GM18909 (cell line): ENCODE measurements at regions not wholly inside any gene's neighbourhood (a gene's known extent, or its start where the extent isn't known, plus 50 kb on each side); places are given as distances from the start of the nearest gene placed in this dataset.
"Not testable (repeated sequence)": the region's sequence is repeated elsewhere in the genome, so short reads cannot be mapped to it uniquely, and the experiment has no call there.

Experiments
- ATAC-seq: cut with Tn5 transposase; IDR thresholded peaks from one replicate; pipeline ENCODE4 v1.9.1; 2021; ENCODE audit warnings: mild to moderate bottlenecking; ENCODE audit not compliant: unreplicated experiment, poor library complexity

GRCh38 chr15:22665059-22665702 lies 121.3 kb upstream of the NIPA1 start:
- not testable (repeated sequence) for ATAC-seq

DNA sequence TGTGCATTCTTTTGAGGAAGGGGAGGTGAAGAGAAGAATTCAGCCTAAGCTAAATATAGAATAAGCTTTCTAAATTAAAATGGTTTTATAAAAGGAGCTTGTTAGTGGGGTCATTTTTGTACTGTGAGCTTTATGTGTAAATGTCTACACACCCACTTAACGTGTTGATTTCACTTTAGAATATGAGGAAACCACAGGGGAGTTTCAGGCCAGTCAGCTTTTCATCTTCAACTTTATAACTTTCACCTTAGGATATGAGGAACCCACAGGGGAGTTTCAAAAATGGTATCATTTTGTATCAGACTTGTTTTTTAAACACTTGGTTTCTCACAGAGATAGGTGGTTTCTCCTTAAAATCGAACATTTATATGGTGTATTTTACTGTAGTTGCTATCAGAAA lies 120.7 kb upstream of the NIPA1 start:
- ATAC-seq, result not testable (repeated sequence)

DNA sequence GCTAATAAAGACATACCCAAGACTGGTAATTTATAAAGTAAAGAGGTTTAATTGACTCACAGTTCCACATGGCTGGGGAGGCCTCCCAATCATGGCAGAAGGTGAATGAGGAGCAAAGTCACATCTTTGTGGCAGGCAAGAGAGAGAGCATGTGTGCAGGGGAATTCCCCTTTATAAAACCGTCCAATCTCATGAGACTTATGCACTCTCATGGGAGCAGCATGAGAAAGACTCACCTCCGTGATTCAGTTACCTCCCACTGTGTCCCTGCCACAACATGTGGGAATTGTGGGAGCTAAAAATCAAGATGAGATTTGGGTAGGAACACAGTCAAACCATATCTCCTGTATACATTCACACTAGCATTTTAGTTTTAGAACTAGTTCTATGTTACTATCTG lies 101.7 kb upstream of the NIPA1 start:
- not testable (repeated sequence) for ATAC-seq

GRCh38 chr15:22699881-22700280 lies 86.6 kb upstream of the NIPA1 start:
- ATAC-seq, result not testable (repeated sequence)

DNA sequence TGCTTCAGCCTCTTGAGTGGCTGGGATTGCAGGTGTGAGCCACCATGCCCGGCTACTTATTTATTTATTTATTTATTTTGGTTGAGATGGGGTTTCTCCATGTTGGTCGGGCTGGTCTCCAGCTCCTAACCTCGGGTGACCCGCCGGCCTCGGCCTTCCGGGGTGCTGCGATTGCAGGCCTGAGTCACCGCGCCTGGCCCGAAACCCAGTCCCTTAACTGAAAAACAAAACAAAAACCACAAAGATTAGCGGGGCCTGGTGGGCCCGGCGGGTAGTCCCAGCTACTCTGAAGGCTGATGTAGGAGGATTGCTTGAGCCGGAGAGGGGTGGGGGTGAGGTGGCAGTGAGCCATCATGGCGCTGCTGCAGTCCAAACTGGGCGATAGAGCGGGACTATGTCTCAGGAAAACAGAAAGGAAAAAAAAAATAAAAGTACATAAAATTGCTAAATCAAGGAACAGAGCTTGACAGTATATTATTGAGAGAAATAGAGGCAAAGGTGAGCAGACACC lies 75.6 kb upstream of the NIPA1 start:
- ATAC-seq, result not testable (repeated sequence)

DNA sequence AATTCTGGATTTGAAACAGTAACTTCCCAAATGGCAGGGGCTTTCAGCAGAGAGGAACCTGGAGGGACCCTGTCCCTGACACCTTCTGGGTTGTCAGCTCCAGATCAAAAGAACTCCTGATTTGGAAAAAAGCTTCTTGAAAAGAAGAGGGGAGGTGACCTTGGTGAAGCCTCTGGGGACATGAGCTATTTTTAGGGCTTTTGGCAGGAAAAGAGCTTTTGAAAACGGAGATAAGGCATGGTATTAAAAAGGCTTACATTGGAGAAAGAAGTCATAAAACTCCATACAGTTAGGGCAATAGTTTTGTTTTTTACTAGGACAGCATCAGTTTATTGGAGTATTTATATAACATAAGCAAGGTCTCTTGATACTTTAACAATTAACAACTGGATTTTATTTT lies 72.5 kb upstream of the NIPA1 start:
- ATAC-seq, result not testable (repeated sequence)

DNA sequence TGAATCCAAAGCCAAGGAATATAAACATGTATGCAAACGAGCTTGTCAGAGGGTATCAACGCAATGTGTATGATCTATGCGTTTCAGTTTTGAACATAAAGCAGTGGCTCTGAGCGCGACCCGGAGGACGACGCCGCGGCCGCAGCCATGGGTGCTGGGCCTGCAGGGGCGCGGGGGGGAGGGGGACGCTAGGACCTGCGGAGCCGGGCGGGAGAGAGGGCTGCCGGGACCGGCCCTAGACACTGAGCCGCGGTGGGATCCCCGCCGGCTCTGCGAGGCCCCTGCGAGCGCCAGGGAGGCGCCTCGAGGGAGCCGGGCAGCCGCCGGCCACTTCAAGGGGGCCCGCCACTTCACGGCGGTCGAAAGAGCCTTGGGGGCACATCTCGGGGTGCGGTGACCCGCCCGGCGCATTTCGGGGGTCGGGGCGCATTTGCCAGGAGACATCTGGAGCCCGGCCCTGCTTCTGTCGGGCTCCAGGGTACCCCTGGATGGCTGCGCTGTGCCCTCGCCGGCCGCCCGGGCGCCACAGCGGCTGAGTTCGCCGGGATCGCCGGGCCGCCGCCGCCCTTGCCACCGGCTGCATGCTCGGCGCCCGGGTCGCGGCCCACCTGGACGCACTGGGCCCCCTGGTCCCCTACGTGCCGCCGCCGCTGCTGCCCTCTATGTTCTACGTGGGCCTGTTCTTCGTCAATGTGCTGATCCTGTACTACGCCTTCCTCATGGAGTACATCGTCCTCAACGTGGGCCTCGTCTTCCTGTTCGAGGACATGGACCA lies 71.9 kb upstream of the NIPA1 start:
- ATAC-seq, result not testable (repeated sequence)

DNA sequence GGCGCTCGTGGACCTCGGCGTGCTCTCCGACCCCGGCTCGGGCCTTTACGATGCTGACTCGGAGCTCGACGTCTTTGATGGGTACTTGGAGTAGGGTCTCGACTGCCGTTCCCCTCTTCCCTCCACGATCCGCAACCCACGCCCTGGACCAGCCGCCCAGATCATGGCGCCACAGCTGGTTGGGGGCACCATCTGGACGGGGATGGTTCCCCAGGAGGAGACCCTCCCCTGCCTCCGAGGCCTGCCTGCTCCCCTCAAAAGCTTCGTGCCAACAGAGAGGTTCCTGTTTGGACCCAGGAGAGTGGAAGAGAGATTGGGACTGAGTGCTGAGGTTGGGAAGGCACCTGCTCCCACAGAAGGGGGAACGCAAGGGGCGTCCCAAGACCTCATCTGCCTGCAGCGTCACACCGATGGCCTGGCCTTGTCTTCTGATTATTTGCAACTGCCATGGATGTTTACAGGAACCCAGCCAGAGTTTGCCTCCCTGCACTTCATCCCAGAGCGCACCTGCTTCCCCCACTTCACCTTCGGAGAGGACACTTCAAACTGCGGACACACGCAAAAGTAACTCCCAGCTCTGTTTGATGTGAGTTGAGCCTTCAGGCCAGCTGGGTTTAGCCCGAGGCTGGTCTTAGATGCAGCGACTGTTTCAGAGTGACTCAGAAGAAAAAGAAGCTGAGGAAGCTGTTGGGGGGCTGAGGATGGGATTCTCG lies 71.2 kb upstream of the NIPA1 start:
- not testable (repeated sequence) for ATAC-seq

- not testable (repeated sequence) for ATAC-seq
Measured at GRCh38 chr15:22719980-22720379, 66.5 kb upstream of the NIPA1 start.

DNA sequence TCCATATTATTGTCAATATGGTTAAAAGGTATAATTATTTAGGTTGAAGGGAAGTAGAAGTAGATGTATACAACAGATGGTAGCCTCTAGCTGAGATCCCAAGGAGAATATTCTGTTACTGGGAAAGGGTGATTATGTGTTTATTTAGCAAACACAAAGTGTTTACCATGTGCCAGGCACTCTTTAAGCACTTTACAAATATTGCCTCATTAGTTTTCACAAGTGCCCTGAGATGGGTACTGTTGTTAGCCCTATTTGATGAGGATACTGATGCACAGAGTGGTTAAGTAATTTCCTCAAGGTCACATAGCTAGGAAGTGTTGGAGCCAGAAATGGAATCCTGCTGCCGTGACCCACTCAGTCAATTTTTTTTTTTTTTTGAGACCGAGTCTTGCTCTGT lies 60.3 kb upstream of the NIPA1 start:
- ATAC-seq, result not testable (repeated sequence)

DNA sequence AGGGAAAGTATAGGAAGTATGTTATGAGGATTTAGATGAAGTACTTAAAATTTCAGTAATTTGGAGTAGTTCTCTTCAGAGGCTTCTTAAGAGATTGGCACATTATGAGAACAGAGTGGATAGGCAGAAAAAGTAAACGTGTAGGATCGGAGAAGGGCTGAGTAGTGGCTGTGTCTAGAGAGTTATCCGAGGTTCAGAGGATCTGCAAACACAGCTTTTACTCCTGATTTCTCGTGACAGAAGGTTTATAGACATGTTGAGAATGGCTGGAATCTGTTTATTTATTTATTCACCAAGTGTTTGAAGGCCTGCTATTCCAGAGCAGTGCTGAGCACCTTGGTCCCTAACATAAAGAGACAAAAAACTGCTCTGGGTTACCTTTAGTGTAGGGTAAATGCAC lies 51.4 kb upstream of the NIPA1 start:
- ATAC-seq, result not testable (repeated sequence)

- ATAC-seq, result no peak
Measured at GRCh38 chr15:22735781-22736180, 50.7 kb upstream of the NIPA1 start.

DNA sequence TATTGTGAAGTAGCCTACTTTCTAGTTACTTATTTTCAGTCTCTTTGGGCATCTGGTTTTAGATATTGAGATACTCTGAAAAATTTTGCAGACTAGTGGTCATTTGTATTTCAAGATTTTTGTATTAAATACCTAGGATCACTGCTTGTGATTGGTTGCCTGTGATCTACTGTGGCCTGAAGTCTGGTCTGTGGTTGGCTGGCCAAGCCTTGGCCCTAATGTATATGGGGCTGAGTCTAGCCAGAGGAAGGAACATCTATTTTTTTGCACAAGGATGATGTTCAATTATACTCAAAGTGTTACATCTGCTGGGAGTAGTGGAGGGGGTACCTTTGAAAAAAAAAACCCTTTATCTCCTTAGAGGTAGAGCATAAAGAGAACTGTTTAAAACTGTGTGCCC lies 50.2 kb upstream of the NIPA1 start:
- not testable (repeated sequence) for ATAC-seq
